NCI-H1694 treated with DMSO at 0.1 percent for 48 hours (cell line): ENCODE measurements at regions not wholly inside any gene's neighbourhood (a gene's known extent, or its start where the extent isn't known, plus 50 kb on each side); places are given as distances from the start of the nearest gene placed in this dataset.

Experiments
- DNase-seq: peaks from one replicate; lab custom pipeline; 2025; lab: John Stamatoyannopoulos, UW

DNA sequence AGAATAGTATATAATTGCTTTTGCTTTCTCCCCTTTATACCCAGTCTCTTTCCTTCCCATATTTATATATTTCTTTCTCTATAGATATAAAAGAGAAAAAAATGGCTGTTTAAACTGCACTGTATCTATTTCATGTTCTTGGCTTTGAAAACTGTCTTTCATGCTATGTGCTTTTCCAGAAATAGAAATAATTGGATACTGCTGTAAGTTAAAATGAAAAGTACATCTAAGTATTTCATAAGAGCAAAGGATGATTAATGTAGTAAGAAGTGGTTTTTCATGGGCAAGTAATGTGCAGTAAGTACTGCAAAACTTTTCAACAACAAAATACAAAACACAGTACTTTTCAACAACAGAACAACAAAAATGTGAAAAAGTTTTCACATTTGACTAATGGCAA, 237.9 kb downstream of the SNCA start:
- DNase-seq = no peak

DNA sequence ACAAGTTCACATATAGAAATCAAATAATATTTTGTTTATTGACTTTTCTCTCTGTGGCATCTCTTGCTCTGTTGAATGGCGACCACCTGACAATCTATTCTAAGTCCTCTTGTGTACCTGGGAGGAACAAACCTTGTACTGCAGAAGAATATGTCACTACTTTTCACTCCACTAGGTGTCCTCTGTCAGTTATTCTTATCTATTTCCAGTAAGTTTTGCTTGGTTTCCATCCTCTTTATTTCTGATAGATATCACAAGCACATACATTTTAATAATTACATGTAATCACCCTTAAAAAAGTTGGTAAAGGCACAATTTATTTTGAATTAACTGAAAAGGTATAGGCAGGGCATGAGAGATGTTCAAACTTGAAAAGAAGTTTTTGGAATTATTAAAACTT, 238.4 kb downstream of the SNCA start:
- peak; percentile 5 for DNase-seq

DNA sequence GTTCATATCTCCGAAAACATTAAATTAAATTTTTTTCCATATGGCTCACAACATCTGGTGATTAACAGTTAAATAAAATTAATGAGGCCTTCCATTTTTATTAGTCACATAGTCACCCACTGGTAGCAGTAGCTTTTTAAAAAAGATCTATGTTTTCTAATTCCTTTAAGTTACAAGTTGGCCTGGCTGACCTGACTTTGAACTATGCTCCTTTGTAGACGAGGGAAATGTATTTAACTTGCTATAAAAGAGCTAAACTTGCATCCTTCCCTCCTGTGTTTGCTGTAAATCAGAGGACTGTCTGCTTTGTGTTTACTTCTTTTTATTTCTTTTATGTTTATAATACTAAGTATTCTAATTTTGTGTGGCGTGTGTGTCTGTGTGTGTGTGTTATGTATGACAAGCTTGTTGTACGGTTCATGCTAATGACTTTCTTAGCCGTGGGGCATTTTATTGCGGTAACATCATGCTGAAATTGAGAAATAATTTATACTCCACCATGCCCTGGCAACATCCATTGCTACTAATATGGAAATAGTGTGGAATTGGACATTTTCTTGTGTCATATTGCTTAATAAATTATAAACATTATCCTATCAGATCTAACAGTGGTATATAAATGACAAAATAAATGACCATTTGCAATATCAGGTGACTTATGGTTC, 241.7 kb downstream of the SNCA start:
- DNase-seq = no peak

DNA sequence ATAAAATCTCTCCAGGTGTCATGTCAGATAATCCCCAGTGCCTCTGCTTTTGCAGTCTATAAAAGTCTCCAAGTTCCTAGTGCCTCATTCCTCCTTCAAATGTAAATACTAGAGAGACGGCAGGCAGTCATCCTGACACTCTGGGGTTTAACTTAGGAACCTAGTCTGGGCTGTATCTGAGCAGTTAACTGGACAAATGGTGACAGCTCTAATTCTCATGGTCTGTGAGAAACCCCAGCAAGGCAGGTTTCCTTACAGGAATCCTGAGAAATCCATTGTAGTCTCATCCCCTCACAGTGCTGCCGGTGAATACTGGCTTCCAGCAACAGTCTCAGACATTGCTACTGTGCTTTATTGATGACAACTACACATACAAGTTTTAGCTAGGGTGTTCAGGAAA, 246.8 kb downstream of the SNCA start:
- no peak for DNase-seq

DNA sequence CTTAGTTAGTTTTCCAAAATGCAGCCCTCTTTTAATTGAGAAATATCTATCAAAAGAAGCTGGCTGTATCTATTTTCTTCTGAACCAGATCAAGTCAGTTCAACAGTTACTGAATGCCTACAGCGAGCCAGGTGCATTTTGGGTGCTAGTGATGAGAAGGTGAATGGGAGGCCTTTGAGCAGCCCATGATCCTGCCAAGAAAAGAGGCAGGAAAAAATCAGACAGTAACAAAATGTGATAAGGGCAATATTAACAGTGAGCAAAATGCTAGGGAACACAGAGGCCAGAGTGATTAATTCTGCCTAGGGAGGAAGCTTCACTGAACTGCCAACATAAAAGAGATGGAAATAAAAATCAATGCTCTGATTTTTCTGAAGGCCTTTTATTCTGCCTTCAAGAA, 248.5 kb downstream of the SNCA start:
- DNase-seq = no peak

DNA sequence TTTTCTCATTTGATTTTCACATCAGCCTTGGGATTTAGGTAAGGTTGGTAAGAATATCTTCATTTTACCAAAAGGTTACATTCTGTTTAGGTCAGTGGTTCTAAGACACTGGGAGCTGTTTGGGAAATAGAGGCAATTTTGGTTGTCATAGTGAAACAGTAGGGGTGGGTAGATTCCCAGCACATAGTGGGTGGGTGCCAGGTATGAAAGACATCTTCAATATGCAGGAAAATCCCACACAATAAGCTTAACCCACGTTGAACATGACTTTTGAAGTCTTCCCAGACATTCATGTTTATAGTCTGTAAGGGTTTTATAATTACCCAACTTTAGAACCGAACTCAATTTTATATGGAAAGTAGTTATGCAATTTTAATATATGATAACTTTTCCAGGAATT, 249.6 kb downstream of the SNCA start:
- DNase-seq = no peak

DNA sequence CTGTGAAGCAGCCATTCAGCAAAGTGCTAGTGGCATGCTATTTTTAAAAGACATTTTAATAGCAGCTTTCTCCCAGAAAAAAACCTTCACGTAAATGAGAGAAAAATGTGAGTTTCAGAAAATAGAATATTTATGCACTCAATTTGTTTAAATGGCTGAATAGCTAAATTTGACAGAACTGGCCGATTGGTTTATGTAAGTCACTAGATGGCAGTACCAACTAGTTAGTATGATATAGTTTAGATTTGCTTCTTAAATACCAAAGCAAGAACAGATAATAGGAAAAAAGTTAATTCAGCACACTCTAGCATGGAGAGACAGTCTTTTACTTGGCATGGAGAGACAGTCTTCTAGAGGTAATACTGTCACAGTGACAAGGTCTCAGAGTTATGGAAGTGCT, 250.1 kb downstream of the SNCA start:
- DNase-seq = peak; percentile 33

DNA sequence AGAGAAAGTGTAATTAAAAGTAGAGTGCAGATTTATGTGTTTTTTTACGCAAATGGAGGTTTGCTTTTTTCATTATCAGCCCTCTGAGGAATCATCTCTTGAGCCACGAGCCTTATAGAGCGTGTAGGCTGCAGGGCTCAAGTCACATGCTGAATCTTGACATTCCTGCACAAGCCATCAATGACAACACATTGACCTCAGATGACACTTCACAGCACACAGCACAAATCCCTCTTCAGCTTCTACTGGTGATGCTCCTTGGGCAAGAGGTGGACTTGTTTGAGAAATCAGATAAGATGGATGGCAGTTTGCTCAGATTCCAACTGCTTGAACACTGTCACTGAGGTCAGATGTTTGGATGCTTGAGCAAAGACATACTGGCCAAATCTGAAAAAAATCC, 250.6 kb downstream of the SNCA start:
- no peak for DNase-seq

DNA sequence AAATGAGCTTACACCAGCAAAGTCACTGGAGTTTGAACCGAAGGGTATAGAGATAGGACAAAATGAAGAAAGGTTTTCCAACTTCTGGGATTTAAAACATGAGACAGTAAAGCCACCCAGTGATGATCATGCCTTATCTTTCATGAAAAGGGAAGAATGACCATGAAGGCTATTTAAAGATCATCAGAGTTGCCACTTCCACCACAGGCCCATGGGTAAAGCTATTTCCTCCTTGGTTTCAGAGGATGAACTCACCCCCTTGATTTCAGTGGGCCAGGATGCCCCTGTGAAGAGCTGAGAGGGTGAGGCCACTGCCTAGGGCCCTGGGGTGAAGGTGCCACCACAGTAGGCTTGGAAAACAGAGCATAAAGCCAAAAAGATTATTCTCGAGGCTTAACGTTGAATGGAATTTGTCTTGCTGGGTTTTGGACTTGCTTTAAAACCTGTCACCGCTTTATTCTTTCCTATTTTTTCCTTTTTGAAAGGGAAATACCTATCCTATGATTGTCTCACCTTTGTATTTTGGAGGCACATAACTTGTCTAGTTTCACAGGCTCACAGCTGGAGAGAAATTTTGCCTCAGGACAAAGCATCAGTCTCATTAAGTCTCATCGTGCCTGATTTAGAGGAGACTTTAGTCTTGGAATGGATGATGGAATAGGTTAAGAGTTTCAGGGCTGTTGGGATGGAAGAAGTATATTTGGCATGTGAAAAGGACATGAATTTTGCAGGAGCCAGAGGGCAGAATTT, 254.0 kb downstream of the SNCA start:
- DNase-seq = no peak

DNA sequence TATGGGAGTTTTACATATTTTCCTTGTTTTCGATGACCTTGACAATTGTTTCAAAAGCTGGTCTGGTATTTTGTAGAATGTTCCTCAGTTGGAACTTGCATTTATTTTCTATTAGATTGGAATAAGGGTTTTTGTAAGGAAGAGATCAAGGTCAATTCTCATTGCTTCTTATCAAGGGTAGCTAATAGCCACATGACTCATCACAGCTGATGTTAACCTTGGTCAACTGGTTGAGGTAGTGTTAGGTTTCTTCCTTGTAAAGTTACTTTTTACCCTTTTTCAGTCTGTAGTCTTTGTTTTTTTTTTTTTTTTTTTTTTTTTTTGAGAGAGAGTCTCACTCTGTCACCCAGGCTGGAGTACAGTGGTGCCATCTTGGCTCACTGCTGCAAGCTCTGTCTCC, 257.2 kb downstream of the SNCA start:
- no peak for DNase-seq

DNA sequence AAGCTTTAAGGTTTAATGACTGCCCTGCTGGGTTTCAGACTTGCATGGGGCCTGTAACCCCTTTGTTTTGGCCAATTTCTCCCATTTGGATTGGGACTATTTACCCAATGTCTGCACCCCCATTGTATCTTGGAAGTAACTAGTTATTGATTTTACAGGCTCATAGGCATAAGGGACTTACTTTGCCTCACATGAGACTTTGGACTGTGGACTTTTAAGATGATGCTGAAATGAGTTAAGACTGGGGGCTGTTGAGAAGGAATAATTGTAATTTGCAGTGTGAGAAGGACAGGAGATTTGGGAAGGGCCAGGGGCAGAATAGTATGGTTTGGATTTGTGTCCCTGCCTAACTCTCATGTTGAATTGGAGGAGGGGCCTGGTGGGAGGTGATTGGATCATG, 260.7 kb downstream of the SNCA start:
- no peak for DNase-seq

DNA sequence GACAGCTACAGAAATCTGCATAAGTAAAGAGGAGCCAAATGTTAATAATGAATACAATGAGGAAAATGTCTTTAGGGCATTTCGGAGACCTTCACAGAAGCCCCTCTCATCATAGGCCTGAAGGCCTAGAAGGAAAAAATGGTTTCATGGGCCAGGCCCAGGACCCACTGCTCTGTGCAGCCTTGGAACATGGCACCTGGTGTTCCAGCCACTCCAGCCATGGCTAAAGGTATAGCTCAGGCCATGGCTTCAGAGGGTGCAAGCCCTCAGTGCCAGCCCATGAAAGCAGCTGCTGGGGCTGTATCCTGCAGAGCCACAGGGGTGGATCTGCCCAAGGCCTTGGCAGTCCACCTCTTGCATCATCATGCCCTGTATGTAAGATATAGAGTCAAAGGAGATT, 261.1 kb downstream of the SNCA start:
- no peak for DNase-seq

DNA sequence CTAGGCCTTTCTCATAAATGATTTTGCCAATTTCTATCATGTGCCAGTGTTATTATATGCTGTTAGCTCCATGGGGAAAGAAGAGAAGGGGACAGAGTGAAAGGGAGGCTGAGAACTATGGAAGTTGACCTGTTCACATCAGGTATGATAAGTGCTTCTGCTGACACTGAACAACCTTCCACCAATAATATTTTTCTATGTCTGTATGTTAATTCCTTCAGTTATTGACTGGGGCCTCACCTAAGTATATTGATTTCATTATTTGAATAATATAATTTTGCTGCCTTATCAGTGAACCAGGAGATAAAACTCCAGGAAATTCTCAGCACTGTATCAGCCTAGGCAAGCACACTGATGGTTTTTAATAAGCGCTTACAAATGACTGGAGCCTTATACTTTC, 262.8 kb downstream of the SNCA start:
- DNase-seq = no peak

DNA sequence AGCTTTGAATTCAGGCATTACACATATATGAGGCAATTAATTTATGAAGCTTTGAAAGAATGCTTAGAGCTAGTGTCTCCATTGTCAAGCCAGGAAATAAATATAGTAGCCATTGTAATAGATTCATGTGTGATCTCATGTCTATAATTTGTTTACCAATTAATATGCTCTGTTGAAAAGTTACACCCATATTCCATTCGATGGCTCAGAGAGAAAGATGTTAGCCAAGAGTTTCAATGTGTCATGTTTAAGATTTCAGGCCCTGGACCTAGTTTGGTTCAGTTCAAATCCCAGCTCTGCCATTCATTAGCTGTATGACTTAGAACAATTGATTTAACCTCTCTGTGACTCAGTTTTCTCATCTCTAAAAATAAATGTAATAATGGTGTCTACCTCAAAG, 263.3 kb downstream of the SNCA start:
- DNase-seq = no peak

DNA sequence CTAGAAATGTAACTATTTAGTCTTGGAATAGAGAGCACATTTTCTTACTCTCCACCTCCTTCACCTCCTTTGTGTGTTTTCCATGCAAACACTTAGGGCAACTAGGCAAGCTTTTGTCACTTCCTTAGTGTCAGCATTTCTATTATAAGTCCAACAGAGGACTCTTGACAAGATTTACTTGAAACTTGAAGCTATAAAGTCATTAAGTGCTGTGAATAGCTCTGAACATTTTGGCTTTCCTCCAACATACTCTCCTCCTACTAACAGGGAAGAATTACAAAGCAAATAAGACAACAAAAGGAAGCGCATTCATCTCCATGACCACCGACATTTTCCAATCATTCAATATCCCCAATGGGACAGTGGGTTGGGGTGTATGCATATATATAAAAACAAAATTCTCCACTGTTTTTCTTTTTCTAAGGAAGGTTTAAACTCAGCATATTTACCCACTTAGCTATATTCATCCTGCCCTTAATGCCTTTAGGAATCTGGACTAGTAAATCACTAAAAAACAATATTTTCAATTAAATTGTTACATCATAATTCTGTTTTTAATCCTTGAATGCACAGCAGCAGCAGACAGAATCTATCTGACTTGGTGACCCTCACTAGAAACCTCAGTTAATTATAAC, 264.6 kb downstream of the SNCA start:
- DNase-seq = no peak

DNA sequence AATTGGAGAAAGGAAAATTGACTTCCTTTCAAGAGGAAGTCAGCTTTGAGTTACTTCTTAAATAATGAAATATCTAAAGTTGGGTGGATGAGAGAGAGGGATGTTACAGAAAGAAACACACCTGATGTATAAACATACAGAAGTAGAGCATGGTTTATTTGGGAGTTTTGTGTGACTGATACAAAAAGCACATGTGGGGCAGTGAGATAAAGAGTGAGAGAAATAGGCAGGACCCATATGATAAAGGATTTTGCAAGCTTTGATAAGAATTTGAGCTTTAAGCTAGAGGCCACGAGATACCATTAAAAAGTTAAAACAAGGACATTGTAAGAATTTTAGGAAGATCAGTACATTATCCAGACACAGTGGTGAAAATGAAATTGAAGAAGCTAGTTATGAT, 263.3 kb upstream of the GPRIN3 start:
- DNase-seq = no peak

DNA sequence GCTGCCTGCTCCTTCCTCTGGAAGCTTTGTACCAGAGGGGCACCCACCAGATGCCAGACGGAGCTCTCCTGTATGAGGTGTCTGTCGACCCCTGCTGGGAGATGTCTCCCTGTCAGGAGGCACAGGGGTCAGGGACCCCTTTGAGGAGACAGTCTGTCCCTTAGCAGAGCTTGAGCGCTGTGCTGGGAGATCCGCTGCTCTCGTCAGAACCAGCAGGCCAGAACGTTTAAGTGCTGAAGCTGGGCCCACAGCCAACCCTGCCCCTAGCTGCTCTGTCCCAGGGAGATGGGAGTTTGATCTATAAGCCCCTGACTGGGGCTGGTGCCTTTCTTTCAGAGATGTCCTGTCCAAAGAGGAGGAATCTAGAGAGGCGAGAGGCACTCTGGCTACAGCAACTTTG, 260.3 kb upstream of the GPRIN3 start:
- no peak for DNase-seq

DNA sequence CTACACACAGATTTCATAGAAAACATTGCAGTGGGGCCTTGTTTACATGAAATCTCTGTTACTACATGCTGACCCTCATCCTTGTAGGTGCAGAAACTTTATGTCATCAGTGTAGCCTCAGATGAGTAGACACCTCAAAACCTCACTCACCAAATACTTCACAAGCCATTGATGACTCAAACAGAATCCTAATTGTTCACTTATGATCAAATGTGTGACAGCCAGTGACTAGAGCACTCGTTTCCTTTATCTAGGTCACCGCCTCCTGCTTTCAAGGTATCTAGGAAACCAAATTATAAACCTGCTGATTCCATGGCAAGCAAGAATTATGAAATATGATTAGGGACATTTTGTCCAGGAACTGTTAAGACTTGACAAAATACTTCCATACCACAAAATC, 255.8 kb upstream of the GPRIN3 start:
- DNase-seq = no peak

DNA sequence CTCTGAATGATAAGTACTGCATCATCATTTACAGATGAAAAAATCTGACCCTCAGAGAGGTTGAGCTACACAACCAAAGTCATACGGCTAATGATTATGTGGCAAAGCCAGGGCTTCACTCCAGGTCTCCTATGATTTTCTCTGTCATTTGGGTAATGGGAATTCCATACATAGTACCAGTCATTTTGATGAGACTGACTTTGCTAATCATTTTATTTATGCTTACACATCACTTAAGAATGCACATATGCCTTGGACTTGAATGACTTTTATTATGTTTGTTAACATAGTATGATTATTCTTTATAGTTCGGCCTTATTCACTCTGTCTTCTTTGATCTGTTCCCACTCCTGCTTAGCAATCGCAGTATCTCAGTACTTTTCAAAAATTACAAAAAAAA, 255.1 kb upstream of the GPRIN3 start:
- no peak for DNase-seq

DNA sequence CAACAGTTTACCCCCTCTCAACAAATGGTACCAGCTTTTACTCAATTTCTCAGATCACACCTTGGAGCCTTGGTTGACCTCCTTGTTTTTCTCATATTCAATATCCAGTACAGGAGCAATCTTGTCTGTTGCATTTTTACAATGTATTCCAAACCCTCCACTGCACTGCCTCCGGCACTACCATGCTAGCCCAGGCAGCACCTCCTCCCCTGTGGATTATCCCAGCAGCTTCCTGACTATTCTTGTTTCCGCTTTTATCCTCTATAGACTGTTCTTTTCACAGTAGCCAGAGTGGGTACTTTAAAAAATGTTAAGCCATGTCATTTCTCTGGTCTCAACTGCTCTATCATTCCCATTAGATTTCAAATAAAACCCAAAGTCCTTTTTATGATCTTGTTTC, 253.4 kb upstream of the GPRIN3 start:
- DNase-seq = no peak

DNA sequence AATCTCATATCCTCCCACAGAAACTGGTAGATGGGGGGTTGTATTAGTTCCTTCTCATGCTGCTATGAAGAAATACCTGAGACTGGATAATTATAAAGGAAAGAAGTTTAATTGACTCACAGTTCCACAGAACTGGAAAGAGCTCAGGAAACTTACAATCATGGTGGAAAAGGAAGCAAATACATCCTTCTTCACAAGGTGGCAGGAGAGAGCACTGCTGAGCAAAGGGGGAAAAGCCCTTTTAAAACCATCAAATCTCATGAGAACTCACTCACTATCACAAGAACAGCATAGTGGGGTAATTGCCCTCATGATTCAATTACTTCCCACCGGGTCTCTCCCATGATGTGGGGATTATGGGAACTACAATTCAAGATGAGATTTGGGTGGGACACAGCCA, 250.5 kb upstream of the GPRIN3 start:
- DNase-seq = no peak

DNA sequence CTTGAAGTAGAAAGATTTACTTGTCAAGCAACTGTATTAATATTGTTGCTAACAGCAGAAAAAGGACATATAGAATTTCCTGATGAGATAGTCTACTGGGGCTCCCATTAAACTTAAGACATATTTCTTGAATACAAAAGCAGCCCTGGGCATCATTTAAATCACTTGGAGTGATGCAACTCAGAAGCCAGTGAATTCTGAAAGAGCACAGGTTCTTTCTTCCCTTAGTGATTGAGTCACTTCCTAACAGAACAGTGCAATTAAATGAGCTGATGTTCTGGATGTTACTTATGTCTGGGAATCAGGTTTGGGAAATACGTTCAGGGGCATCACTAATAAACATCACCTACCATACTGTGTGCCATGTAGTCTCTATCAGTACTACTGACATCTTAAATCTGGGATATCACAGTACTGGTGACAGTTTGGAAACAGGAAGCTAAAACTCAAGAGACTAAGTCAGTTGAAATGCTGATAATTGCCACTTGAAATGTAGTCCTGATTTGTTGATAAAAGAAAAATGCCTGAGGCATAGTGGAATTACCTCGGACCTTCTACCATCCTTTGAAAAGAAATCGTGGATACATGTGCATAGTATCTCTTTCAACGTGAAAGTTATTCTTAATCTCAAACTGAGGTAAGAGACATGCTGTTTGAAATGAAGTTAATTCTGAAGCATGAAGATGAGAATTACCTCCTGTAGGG, 249.2 kb upstream of the GPRIN3 start:
- no peak for DNase-seq

DNA sequence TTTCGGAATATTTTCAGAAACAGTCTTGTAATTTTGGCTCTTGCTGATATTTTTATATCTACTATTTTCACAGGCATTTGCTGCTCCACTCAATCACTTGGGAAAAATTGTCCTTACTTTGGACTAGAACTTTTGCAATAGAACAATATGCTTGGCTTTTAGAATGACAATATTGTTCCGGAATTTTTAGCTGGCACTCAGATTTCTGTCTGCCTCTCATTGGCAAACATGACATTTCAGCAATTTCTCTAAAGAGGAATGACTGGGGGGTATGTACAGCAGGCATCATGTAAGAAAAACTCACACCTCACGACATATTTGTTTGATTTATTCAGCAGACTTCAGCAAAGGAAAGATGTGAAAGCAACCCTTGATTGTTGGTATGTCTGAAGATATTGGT, 243.6 kb upstream of the GPRIN3 start:
- no peak for DNase-seq
